ENCODE measurements at regions not wholly inside any gene's neighbourhood (a gene's known extent, or its start where the extent isn't known, plus 50 kb on each side); places are given as distances from the start of the nearest gene placed in this dataset.

GRCh38 chr5:174303437-174304045, 258.0 kb downstream of the NSG2 start:
- TF ChIP-seq MAX (IDR thresholded peaks at IDR 0.05; ENCODE audit: low read depth, low read length) (no peak), CTCF (IDR thresholded peaks at IDR 0.05; ENCODE audit: low read depth, low read length) (no peak), POLR2A (IDR thresholded peaks at IDR 0.05; ENCODE audit: extremely low read depth, insufficient read length) (no peak)
